WTC11 (cell line): ENCODE measurements at regions not wholly inside any gene's neighbourhood (a gene's known extent, or its start where the extent isn't known, plus 50 kb on each side); places are given as distances from the start of the nearest gene placed in this dataset.

Experiments
- ATAC-seq: fragments of 200-7000 bp; cut with Tn5 transposase; 2 replicates; pipeline ENCODE4 v1.10.0; 2021; ENCODE audit warnings: mild to moderate bottlenecking, moderate library complexity
- CTCF ChIA-PET: fragments of 300-600 bp; sonication (Branson Sonifier 250); formaldehyde crosslinking; loops from one replicate; lab custom pipeline; 2021; ENCODE audit warnings: antibody characterized with exemption; lab: Charles Lee
- POLR2A ChIA-PET: fragments of 350-600 bp; sonication (Branson Sonifier 250); formaldehyde crosslinking; loops from one replicate; lab custom pipeline; 2021; ENCODE audit warnings: antibody characterized with exemption; lab: Charles Lee
- DNase-seq: peaks from one replicate; pipeline ENCODE4 v3.0.0; 2021; ENCODE audit warnings: low spot score
- H3K27ac Mint-ChIP-seq: 2 replicates; pipeline ENCODE4 v1.8.0; 2021; ENCODE audit warnings: mixed read lengths
- H3K27me3 Mint-ChIP-seq: 2 replicates; pipeline ENCODE4 v1.8.0; 2021; ENCODE audit warnings: low read depth, mild to moderate bottlenecking, moderate library complexity, mixed read lengths
- H3K36me3 Mint-ChIP-seq: 2 replicates; pipeline ENCODE4 v1.8.0; 2021; ENCODE audit warnings: mixed read lengths
- H3K4me1 Mint-ChIP-seq: 2 replicates; pipeline ENCODE4 v1.8.0; 2022; ENCODE audit warnings: mixed read lengths
- H3K4me3 Mint-ChIP-seq: 2 replicates; pipeline ENCODE4 v1.8.0; 2021; ENCODE audit warnings: mild to moderate bottlenecking, moderate library complexity, mixed read lengths
- H3K9me3 Mint-ChIP-seq: 2 replicates; pipeline ENCODE4 v1.8.0; 2021; ENCODE audit warnings: mixed read lengths
- CDX4 ChIP-seq: fragments of 250-450 bp; sonication (Bioruptor Pico); IDR thresholded peaks from 2 replicates; pipeline ENCODE4 v1.9.0; 2021; ENCODE audit warnings: moderate library complexity, mild to moderate bottlenecking, inconsistent platforms, borderline replicate concordance
- ERG ChIP-seq: fragments of 250-450 bp; sonication (Bioruptor Pico); IDR thresholded peaks from 2 replicates; pipeline ENCODE4 v1.8.0; 2021; ENCODE audit warnings: mild to moderate bottlenecking
- GRHL2 ChIP-seq: fragments of 250-450 bp; sonication (Bioruptor Pico); IDR thresholded peaks from 2 replicates; pipeline ENCODE4 v1.8.0; 2022; ENCODE audit warnings: mild to moderate bottlenecking, moderate library complexity; ENCODE audit not compliant: insufficient replicate concordance, severe bottlenecking
- MXD4 ChIP-seq: fragments of 250-450 bp; sonication (Bioruptor Pico); IDR thresholded peaks from 2 replicates; pipeline ENCODE4 v1.8.0; 2021; ENCODE audit warnings: mild to moderate bottlenecking, moderate library complexity, borderline replicate concordance
- NR1H2 ChIP-seq: sonication (generic); formaldehyde crosslinking; IDR thresholded peaks from 2 replicates; pipeline ENCODE4 v1.9.0; 2021; ENCODE audit warnings: mild to moderate bottlenecking, moderate library complexity, missing genetic modification reagents
- TCF7 ChIP-seq: sonication (generic); formaldehyde crosslinking; IDR thresholded peaks from 2 replicates; pipeline ENCODE4 v1.8.0; 2022; ENCODE audit warnings: mild to moderate bottlenecking, low read depth, missing genetic modification reagents, moderate library complexity
- TEAD4 ChIP-seq: sonication (generic); formaldehyde crosslinking; IDR thresholded peaks from 2 replicates; pipeline ENCODE4 v1.8.0; 2022; ENCODE audit warnings: mild to moderate bottlenecking, missing genetic modification reagents
- ZMAT4 ChIP-seq: fragments of 250-450 bp; sonication (Bioruptor Pico); IDR thresholded peaks from 2 replicates; pipeline ENCODE4 v1.9.0; 2021; ENCODE audit warnings: mild to moderate bottlenecking
- ZNF219 ChIP-seq: sonication (generic); formaldehyde crosslinking; IDR thresholded peaks from 2 replicates; pipeline ENCODE4 v1.8.0; 2023; ENCODE audit warnings: missing genetic modification reagents, mild to moderate bottlenecking, borderline replicate concordance
- ZNF671 ChIP-seq: fragments of 250-450 bp; sonication (Bioruptor Pico); IDR thresholded peaks from 2 replicates; pipeline ENCODE4 v1.8.0; 2021; ENCODE audit warnings: mild to moderate bottlenecking

GRCh38 chr11:70028147-70028855 is 49.8 kb upstream of the ANO1 start:
- CTCF ChIA-PET: interaction anchor here (1.9 to 2.9 kb wide), 2 partner anchors 21 to 81 kb away, joined by 9 read pairs; no protein-coding TSS in a partner anchor
- no peak overlapping the region for H3K27ac Mint-ChIP-seq
- H3K4me1 Mint-ChIP-seq: peaks cover 4% of the 10 kb centered on the region; the same call in 1 of the 2 replicates
- TF ChIP-seq NR1H2 (CRISPR knock-in tag): no peak
- TF ChIP-seq ZNF219 (CRISPR knock-in tag): no peak
- TF ChIP-seq ZMAT4: no peak
- no peak for TF ChIP-seq ZNF671 (CRISPR knock-in tag)
- no peak for TF ChIP-seq TCF7
- TF ChIP-seq CDX4 (CRISPR knock-in tag): no peak
- no peak for TF ChIP-seq MXD4
- TF ChIP-seq TEAD4: no peak
- no peak for TF ChIP-seq ERG (CRISPR knock-in tag)
- no peak for TF ChIP-seq GRHL2 (CRISPR knock-in tag)
- TF ChIP-seq, all 79 proteins: peak for 0
- ATAC-seq (no peak), DNase-seq (no peak)
- no peaks in the 10 kb centered on the region; the same call in 1 of the 2 replicates for H3K27me3 Mint-ChIP-seq
- H3K4me3 Mint-ChIP-seq: no peak overlapping the region
- POLR2A ChIA-PET: no interaction called here
- H3K9me3 Mint-ChIP-seq: no peaks in the 10 kb centered on the region
- H3K36me3 Mint-ChIP-seq: no peaks in the 10 kb centered on the region
